H54 (cell line): ENCODE measurements at regions not wholly inside any gene's neighbourhood (a gene's known extent, or its start where the extent isn't known, plus 50 kb on each side); places are given as distances from the start of the nearest gene placed in this dataset.
A peak's percentile ranks its signal among the peaks of the same experiment; 100 is the strongest.

Experiments used
- DNase-seq: peaks from one replicate; pipeline ENCODE4 v3.0.0; 2011; ENCODE audit warnings: low spot score, mixed read lengths; ENCODE audit not compliant: insufficient read length
- FAIRE-seq: peaks from 3 replicates; lab custom pipeline; 2011; peaks lifted over from hg19 to GRCh38; lab: Jason Lieb, UNC
- POLR2A ChIP-seq: IDR thresholded peaks from 2 replicates; pipeline ENCODE4 v1.6.1; 2011; ENCODE audit warnings: low read depth, mild to moderate bottlenecking, low read length

GRCh38 chr2:145861940-145862339, 1342.0 kb upstream of the ZEB2 start:
- no peak for TF ChIP-seq POLR2A
- no peak for DNase-seq
- no peak for FAIRE-seq

- DNase-seq = no peak
- no peak for TF ChIP-seq POLR2A
- FAIRE-seq = no peak
These were observed 1340.2 kb upstream of the ZEB2 start for GRCh38 chr2:145860083-145860482.

DNA sequence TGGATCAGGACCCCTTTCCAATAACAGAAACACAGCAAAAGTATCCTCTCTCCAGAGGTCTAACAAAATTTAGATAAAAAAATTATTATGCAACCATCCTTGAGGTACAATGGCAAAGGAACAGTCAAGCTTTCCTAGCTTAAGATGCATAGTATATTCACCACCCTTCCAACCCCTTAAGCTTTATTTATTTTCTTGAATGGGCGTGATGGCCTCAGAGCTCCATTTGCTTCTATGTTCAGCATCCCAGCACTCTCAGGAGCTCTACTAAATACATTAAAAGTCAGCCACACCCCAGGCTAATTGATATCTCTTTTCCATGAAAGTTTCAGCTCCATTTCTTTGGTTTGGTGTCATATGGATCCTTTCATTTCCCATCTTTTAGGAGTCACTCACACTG, 1335.2 kb upstream of the ZEB2 start:
- no peak for TF ChIP-seq POLR2A
- FAIRE-seq (no peak), DNase-seq (no peak)

DNA sequence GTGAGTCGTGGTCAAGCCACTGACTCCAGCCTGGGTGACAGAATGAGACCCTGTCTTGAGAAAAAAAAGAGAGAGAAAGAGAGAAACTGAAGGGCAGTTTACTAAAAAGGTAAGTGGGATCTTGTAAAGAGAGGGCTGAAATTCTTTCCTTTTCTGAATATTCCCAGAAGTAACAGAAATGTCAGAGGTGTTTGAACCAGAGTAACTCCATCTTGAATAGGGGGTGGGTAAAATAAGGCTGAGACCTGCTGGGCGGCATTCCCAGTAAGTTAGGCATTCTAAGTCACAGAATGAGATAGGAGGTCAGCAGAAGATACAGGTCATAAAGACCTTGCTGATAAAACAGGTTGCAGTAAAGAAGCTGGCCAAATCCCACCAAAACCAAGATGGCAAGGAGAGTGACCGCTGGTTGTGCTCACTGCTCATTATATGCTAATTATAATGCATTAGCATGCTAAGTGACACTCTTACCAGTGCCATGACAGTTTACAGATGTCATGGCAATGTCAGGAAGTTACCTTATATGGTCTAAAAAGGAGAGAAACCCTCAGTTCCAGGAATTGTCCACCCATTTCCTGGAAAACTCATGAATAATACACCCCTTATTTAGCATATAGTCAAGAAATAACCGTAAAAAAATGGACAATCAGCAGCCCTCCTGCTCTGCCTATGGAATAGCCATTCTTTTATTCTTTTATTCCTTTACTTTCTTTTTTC, 1334.3 kb upstream of the ZEB2 start:
- DNase-seq (no peak), FAIRE-seq (no peak)
- no peak for TF ChIP-seq POLR2A

GRCh38 chr2:145851730-145852129, 1331.8 kb upstream of the ZEB2 start:
- TF ChIP-seq POLR2A = no peak
- FAIRE-seq (no peak), DNase-seq (no peak)

DNA sequence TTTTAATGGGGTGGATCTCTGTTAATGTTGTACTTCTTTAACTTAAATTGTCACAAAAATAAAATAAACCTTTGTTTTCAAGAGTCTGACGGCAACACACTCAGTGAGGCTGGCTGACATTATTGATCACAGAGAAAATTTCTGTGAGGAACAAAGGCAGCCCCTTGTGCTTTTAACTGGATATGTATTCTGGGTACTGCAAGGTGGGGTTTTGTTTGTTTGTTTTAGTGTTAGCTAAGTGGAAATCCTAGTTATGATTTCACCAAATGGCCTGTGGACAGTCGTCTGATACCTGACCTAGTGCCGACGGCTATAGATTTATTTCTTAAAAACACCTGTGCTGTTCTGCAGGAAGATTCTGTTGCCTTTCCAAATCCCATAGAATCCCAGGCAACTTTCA, 1329.5 kb upstream of the ZEB2 start:
- DNase-seq (no peak), FAIRE-seq (no peak)
- no peak for TF ChIP-seq POLR2A

DNA sequence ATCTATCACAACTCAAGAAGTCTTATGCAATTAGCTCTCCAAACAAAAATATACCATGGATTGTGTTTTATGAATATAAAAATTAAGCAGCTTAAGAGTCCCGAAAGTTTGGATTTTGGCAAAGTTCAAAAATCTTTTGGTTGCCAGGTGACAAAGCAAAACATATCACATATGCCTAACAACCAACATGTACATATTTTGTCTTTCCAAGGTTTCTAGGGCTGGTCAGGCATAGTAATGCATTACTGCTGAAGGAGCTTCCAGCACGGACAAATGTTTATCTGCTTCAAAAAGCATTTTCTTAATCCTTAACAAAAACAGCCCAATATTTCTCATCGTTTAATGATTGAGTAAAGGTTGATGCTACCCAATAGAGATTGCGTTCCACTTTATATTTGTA, 1327.1 kb upstream of the ZEB2 start:
- TF ChIP-seq POLR2A = no peak
- FAIRE-seq (peak; percentile 15), DNase-seq (no peak)

- FAIRE-seq = no peak
- TF ChIP-seq POLR2A = no peak
These were observed 1326.0 kb upstream of the ZEB2 start for GRCh38 chr2:145845923-145846322.

GRCh38 chr2:145845207-145845894, 1325.4 kb upstream of the ZEB2 start:
- DNase-seq (no peak), FAIRE-seq (no peak)
- no peak for TF ChIP-seq POLR2A

More at GRCh38 chr2:145845923-145846322, 1326.0 kb upstream of the ZEB2 start:
- no peak for DNase-seq

- DNase-seq (no peak), FAIRE-seq (no peak)
- no peak for TF ChIP-seq POLR2A
These were observed 1322.1 kb upstream of the ZEB2 start for GRCh38 chr2:145841973-145842372.

GRCh38 chr2:145836986-145837385, 1317.1 kb upstream of the ZEB2 start:
- no peak for TF ChIP-seq POLR2A
- no peak for DNase-seq
- FAIRE-seq = no peak

GRCh38 chr2:145835665-145836064, 1315.7 kb upstream of the ZEB2 start:
- no peak for DNase-seq
- no peak for FAIRE-seq
- TF ChIP-seq POLR2A = no peak

DNA sequence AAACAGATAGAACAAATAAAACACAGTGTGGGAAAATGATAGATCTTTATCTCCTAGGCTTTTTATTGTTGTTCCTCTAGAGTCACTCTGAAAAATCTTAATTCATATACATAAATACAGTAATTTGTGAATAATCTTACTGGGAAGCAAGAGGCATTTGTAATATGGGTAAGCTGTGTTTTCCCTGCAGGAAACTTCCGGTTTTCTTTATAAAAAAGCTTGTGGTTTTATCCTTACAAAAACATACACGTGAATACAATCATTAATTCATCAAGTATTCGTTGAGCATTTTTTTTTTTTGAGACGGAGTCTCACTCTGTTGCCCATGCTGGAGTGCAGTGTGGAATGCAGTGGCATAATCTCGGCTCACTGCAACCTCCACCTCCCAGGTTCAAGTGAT, 1312.8 kb upstream of the ZEB2 start:
- no peak for TF ChIP-seq POLR2A
- FAIRE-seq (no peak), DNase-seq (no peak)

GRCh38 chr2:145829931-145830330, 1310.0 kb upstream of the ZEB2 start:
- FAIRE-seq (no peak), DNase-seq (no peak)
- TF ChIP-seq POLR2A = no peak

DNA sequence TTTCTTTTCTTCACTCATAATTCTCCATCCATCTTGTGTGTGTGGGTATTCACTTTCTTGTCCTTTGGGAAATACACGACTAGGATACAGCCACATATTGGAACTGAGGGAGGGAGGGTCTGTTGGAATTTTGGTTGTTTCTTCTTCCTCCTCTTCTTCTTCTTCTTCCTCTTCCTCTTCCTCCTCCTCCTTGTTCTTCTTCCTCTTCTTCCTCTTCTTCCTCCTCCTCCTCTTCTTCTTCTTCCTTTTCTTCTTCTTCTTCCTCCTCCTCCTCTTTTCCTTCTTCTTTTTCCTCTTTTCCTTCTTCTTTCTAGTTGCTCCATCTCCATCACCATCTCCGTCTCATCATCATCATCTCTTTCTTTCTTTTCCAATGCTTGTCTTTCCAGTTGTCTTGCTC, 1307.3 kb upstream of the ZEB2 start:
- DNase-seq = no peak
- no peak for TF ChIP-seq POLR2A
- no peak for FAIRE-seq
